T-helper 1 cell (primary cell): ENCODE measurements at regions not wholly inside any gene's neighbourhood (a gene's known extent, or its start where the extent isn't known, plus 50 kb on each side); places are given as distances from the start of the nearest gene placed in this dataset.

Experiments used
- DNase-seq, 5 donors: peaks; one replicate each; pipeline ENCODE4 v3.0.0-alpha.2; 2012 to 2020

GRCh38 chr1:80101159-80101558 is 1094.6 kb upstream of the ADGRL4 start:
- no peak for DNase-seq

- no peak for DNase-seq
These were observed 1093.2 kb upstream of the ADGRL4 start for GRCh38 chr1:80099713-80100112.

- DNase-seq, result no peak
These were observed 1078.5 kb upstream of the ADGRL4 start for GRCh38 chr1:80085067-80085466.

GRCh38 chr1:80083892-80084291 is 1077.4 kb upstream of the ADGRL4 start:
- DNase-seq, result no peak

GRCh38 chr1:80076469-80076868 is 1069.9 kb upstream of the ADGRL4 start:
- no peak for DNase-seq

- no peak for DNase-seq
These were observed 1068.8 kb upstream of the ADGRL4 start for GRCh38 chr1:80075351-80075750.

- no peak for DNase-seq
These were observed 1066.0 kb upstream of the ADGRL4 start for GRCh38 chr1:80072563-80072962.

- DNase-seq, result no peak
These were observed 1059.5 kb upstream of the ADGRL4 start for GRCh38 chr1:80066060-80066459.

GRCh38 chr1:80064524-80064923 is 1058.0 kb upstream of the ADGRL4 start:
- DNase-seq, result no peak

- DNase-seq, result no peak
These were observed 1053.4 kb upstream of the ADGRL4 start for GRCh38 chr1:80059940-80060339.

GRCh38 chr1:80056179-80056578 is 1049.6 kb upstream of the ADGRL4 start:
- no peak for DNase-seq

- no peak for DNase-seq
These were observed 1047.6 kb upstream of the ADGRL4 start for GRCh38 chr1:80054129-80054528.

GRCh38 chr1:80053613-80054012 is 1047.1 kb upstream of the ADGRL4 start:
- no peak for DNase-seq

GRCh38 chr1:80050523-80050922 is 1044.0 kb upstream of the ADGRL4 start:
- DNase-seq, result no peak

- no peak for DNase-seq
These were observed 1043.6 kb upstream of the ADGRL4 start for GRCh38 chr1:80050085-80050484.

GRCh38 chr1:80048716-80049115 is 1042.2 kb upstream of the ADGRL4 start:
- DNase-seq, result no peak

- no peak for DNase-seq
These were observed 1041.3 kb upstream of the ADGRL4 start for GRCh38 chr1:80047791-80048190.

GRCh38 chr1:80044662-80045061 is 1038.1 kb upstream of the ADGRL4 start:
- DNase-seq, result no peak

GRCh38 chr1:80036690-80037432 is 1030.3 kb upstream of the ADGRL4 start:
- DNase-seq, result no peak

- DNase-seq, result no peak
These were observed 1016.8 kb upstream of the ADGRL4 start for GRCh38 chr1:80023358-80023757.

- DNase-seq, result no peak
These were observed 1015.4 kb upstream of the ADGRL4 start for GRCh38 chr1:80021891-80022290.

GRCh38 chr1:80018348-80018747 is 1011.8 kb upstream of the ADGRL4 start:
- no peak for DNase-seq

GRCh38 chr1:80008934-80009333 is 1002.4 kb upstream of the ADGRL4 start:
- no peak for DNase-seq

- DNase-seq, result no peak
These were observed 996.7 kb upstream of the ADGRL4 start for GRCh38 chr1:80003250-80003649.

- no peak for DNase-seq
These were observed 981.9 kb upstream of the ADGRL4 start for GRCh38 chr1:79988401-79988800.
